ENCODE measurements at regions not wholly inside any gene's neighbourhood (a gene's known extent, or its start where the extent isn't known, plus 50 kb on each side); places are given as distances from the start of the nearest gene placed in this dataset.
A peak's percentile ranks its signal among the peaks of the same experiment; 100 is the strongest.

GRCh38 chr10:8594711-8595110, 540.2 kb downstream of the GATA3 start:
- CTCF ChIA-PET, result no interaction called here
- Mint-ChIP-seq H3K4me3 (ENCODE audit: unreplicated experiment) (no peak overlapping the region), H3K36me3 (ENCODE audit: insufficient read depth, unreplicated experiment) (no peaks in the 10 kb centered on the region), H3K27me3 (ENCODE audit: insufficient read depth, unreplicated experiment) (no peaks in the 10 kb centered on the region), H3K9me3 (ENCODE audit: unreplicated experiment) (no peaks in the 10 kb centered on the region), H3K4me1 (ENCODE audit: low read depth, unreplicated experiment) (peaks cover 12% of the 10 kb centered on the region), H3K27ac (ENCODE audit: unreplicated experiment) (no peak overlapping the region)
- peak in 1 of 2 experiments; percentile 43 for DNase-seq
- Histone ChIP-seq H3K4me1 (peaks cover 9% of the 10 kb centered on the region), H3K36me3 (ENCODE audit: control insufficient read depth, insufficient read depth, low read length) (no peaks in the 10 kb centered on the region), H3K9me3 (no peaks in the 10 kb centered on the region), H3K4me3 (ENCODE audit: low read depth, low read length) (no peak overlapping the region), H3K27me3 (replicated peaks; ENCODE audit: control insufficient read depth, insufficient read depth, low read length) (no peaks in the 10 kb centered on the region)
- no TSS peak for BruUV-seq (replicated peaks)
- POLR2A ChIA-PET, result no interaction called here
- no peak for TF ChIP-seq CTCF (IDR thresholded peaks at IDR 0.05; ENCODE audit: insufficient read depth in 1 of 2, low read depth in 1 of 2, low read length in 1 of 2, severe bottlenecking in 1 of 2, unreplicated experiment in 1 of 2)
- intact Hi-C loops (cut with micrococcal nuclease; ENCODE audit: unreplicated experiment), result loop anchor here (2.0 kb wide), 1 partner anchor 22 kb away; no protein-coding TSS in a partner anchor

GRCh38 chr10:8595140-8595539, 540.7 kb downstream of the GATA3 start:
- ChIA-PET POLR2A (no interaction called here), CTCF (no interaction called here)
- no peaks in the 10 kb centered on the region for H3K9me3 Mint-ChIP-seq (ENCODE audit: unreplicated experiment)
- no peaks in the 10 kb centered on the region for H3K27me3 Mint-ChIP-seq (ENCODE audit: insufficient read depth, unreplicated experiment)
- DNase-seq, result no peak
- H3K4me1 Mint-ChIP-seq (ENCODE audit: low read depth, unreplicated experiment), result peaks cover 12% of the 10 kb centered on the region
- H3K36me3 Mint-ChIP-seq (ENCODE audit: insufficient read depth, unreplicated experiment), result no peaks in the 10 kb centered on the region
- intact Hi-C loops (cut with micrococcal nuclease; ENCODE audit: unreplicated experiment), result loop anchor here (2.0 kb wide), 1 partner anchor 22 kb away; no protein-coding TSS in a partner anchor
- Histone ChIP-seq H3K36me3 (ENCODE audit: control insufficient read depth, insufficient read depth, low read length) (no peaks in the 10 kb centered on the region), H3K9me3 (no peaks in the 10 kb centered on the region), H3K4me3 (ENCODE audit: low read depth, low read length) (no peak overlapping the region), H3K27me3 (replicated peaks; ENCODE audit: control insufficient read depth, insufficient read depth, low read length) (no peaks in the 10 kb centered on the region), H3K4me1 (peaks cover 9% of the 10 kb centered on the region)
- H3K4me3 Mint-ChIP-seq (ENCODE audit: unreplicated experiment), result no peak overlapping the region
- no peak for TF ChIP-seq CTCF (IDR thresholded peaks at IDR 0.05; ENCODE audit: insufficient read depth in 1 of 2, low read depth in 1 of 2, low read length in 1 of 2, severe bottlenecking in 1 of 2, unreplicated experiment in 1 of 2)
- no TSS peak for BruUV-seq (replicated peaks)
- no peak overlapping the region for H3K27ac Mint-ChIP-seq (ENCODE audit: unreplicated experiment)

GRCh38 chr10:8596929-8597472, 542.5 kb downstream of the GATA3 start:
- POLR2A ChIA-PET, result no interaction called here
- no peaks in the 10 kb centered on the region for H3K27me3 Mint-ChIP-seq (ENCODE audit: insufficient read depth, unreplicated experiment)
- H3K4me1 ChIP-seq, result peaks cover 9% of the 10 kb centered on the region
- no peaks in the 10 kb centered on the region for H3K36me3 ChIP-seq (ENCODE audit: control insufficient read depth, insufficient read depth, low read length)
- DNase-seq, result no peak
- H3K27ac Mint-ChIP-seq (ENCODE audit: unreplicated experiment), result no peak overlapping the region
- CTCF ChIA-PET, result no interaction called here
- H3K9me3 Mint-ChIP-seq (ENCODE audit: unreplicated experiment), result no peaks in the 10 kb centered on the region
- H3K9me3 ChIP-seq, result no peaks in the 10 kb centered on the region
- H3K27me3 ChIP-seq (replicated peaks; ENCODE audit: control insufficient read depth, insufficient read depth, low read length), result no peaks in the 10 kb centered on the region
- BruUV-seq (replicated peaks), result no TSS peak
- intact Hi-C loops (cut with micrococcal nuclease; ENCODE audit: unreplicated experiment), result no loop called here
- H3K36me3 Mint-ChIP-seq (ENCODE audit: insufficient read depth, unreplicated experiment), result no peaks in the 10 kb centered on the region
- peaks cover 12% of the 10 kb centered on the region for H3K4me1 Mint-ChIP-seq (ENCODE audit: low read depth, unreplicated experiment)
- no peak overlapping the region for H3K4me3 Mint-ChIP-seq (ENCODE audit: unreplicated experiment)
- no peak for TF ChIP-seq CTCF (IDR thresholded peaks at IDR 0.05; ENCODE audit: insufficient read depth in 1 of 2, low read depth in 1 of 2, low read length in 1 of 2, severe bottlenecking in 1 of 2, unreplicated experiment in 1 of 2)
- no peak overlapping the region for H3K4me3 ChIP-seq (ENCODE audit: low read depth, low read length)
